Psoas muscle (tissue), 7 donors: ENCODE measurements at regions not wholly inside any gene's neighbourhood (a gene's known extent, or its start where the extent isn't known, plus 50 kb on each side); places are given as distances from the start of the nearest gene placed in this dataset.
A peak's percentile ranks its signal among the peaks of the same experiment; 100 is the strongest.

Source experiments
- ATAC-seq, 4 donors: fragments of 200-7000 bp; cut with Tn5 transposase; one replicate each; pipeline ENCODE4 v1.9.1; 2020; ENCODE audit warnings: moderate library complexity in 3 of 4, mild to moderate bottlenecking in 2 of 4
- DNase-seq, 2 donors: peaks; one replicate each; pipeline ENCODE4 v3.0.0-alpha.2; 2020
- H3K27ac ChIP-seq: fragments of 200-600 bp; one replicate; pipeline ENCODE4 v1.8.0; 2022
- H3K27me3 ChIP-seq, 3 donors: fragments of 200-600 bp in 1 of 3; one replicate each; pipeline versions ENCODE4 v1.6.1 to v1.8.0; 2013 to 2022; ENCODE audit warnings: low read length in 2 of 3, mild to moderate bottlenecking in 2 of 3, moderate library complexity in 1 of 3; ENCODE audit not compliant: insufficient read depth in 3 of 3
- H3K36me3 ChIP-seq, 2 donors: fragments of 200-600 bp in 1 of 2; one replicate each; pipeline versions ENCODE4 v1.6.1 to v1.8.0; 2013 to 2022; ENCODE audit warnings: low read depth in 1 of 2, mild to moderate bottlenecking in 1 of 2, moderate library complexity in 1 of 2; ENCODE audit not compliant: insufficient read depth in 1 of 2
- H3K4me1 ChIP-seq: fragments of 200-600 bp; one replicate; pipeline ENCODE4 v1.8.0; 2022
- H3K4me3 ChIP-seq: fragments of 200-600 bp; one replicate; pipeline ENCODE4 v1.8.0; 2022; ENCODE audit warnings: mild to moderate bottlenecking
- H3K9me3 ChIP-seq: fragments of 200-600 bp; one replicate; pipeline ENCODE4 v1.8.0; 2022
- WGBS, 3 donors: extraction: QIAGEN DNeasy Blood & Tissue Kit; methylation state at CpG; one replicate each; pipeline versions ENCODE4 v1.1.6 to v1.1.7; 2013; 5-methylcytosine and 5-hydroxymethylcytosine counted together
- intact Hi-C, 2 donors: fragments of 100-400 bp; cut with DNase I; formaldehyde crosslinking; loops; one replicate each; pipeline versions ENCODE4 v1.11.0 to v1.14.2; 2022
- TF ChIP-seq, protein P1 (sequence below): fragments of 200-600 bp; IDR thresholded peaks from one replicate; pipeline ENCODE4 v1.8.0; 2022; ENCODE audit warnings: antibody characterized with exemption
- donor health status: healthy with polysubstance abuse.
- donor health status: DM: no; HTN: no; CAD: no; lungs with moderate emphysema.
- donor health status: Bipolar disorder and iron deficiency.
- donor health status: healthy.
- donor health status: DM: yes; HTN: yes; CAD: no.
- donor health status: DM: no; HTN: no; CAD: no.
- donor health status: DM: yes; HTN: yes; CAD: no.

DNA sequence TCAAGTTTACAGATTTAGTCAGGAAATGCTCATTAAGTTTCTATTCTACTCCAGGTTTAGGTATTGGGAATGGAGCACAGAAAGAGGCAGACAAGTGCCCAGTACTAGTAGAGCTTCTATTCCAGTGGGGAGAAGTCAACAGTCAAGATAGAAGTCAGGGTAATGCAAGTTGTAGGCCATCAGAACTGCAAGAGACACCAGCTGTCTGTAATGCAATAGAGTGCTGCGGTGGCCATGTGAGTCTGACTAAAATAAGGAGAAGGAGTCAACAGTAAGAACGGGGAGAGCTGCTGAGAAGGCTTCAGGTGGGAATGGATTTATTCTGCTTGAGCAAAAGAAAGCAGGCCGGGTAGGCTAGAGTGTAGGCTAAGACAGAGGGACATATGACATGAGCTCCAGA is 515.0 kb downstream of the QKI start:
- Histone ChIP-seq H3K4me1 (peaks cover 3% of the 10 kb centered on the region), H3K27me3 (no peaks in the 10 kb centered on the region), H3K4me3 (no peak overlapping the region), H3K36me3 (no peaks in the 10 kb centered on the region), H3K27ac (no peak overlapping the region), H3K9me3 (no peaks in the 10 kb centered on the region)
- 57 to 91% (median 83%) methylated on average over 3 of the region's 3 CpGs for WGBS, 3 donors
- DNase-seq = no peak
- peak in 3 of 4 donors; percentile 39 to 88 (median 86) for ATAC-seq
- intact Hi-C loops = no loop called here
- TF ChIP-seq, protein P1, sequence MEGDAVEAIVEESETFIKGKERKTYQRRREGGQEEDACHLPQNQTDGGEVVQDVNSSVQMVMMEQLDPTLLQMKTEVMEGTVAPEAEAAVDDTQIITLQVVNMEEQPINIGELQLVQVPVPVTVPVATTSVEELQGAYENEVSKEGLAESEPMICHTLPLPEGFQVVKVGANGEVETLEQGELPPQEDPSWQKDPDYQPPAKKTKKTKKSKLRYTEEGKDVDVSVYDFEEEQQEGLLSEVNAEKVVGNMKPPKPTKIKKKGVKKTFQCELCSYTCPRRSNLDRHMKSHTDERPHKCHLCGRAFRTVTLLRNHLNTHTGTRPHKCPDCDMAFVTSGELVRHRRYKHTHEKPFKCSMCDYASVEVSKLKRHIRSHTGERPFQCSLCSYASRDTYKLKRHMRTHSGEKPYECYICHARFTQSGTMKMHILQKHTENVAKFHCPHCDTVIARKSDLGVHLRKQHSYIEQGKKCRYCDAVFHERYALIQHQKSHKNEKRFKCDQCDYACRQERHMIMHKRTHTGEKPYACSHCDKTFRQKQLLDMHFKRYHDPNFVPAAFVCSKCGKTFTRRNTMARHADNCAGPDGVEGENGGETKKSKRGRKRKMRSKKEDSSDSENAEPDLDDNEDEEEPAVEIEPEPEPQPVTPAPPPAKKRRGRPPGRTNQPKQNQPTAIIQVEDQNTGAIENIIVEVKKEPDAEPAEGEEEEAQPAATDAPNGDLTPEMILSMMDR = no peak

DNA sequence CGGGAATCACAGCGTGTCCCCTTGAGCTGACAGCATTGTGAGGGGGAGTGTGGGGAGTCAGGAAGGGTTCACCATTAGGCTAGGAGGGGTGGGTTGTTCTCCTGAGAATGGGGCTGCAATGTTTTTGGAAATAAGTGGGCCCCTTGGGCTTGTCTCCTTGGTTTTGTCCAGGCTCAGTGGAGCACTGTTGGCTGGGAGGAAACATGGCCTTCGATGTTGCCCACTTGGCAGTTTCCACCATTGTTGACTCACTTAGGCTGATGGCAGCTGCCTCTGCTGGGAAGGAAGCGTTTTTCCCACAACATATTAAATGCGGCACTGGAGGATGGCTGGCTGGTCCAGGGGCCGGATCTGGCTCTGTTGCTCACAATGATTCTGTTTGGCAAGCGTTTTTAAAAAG is 512.1 kb downstream of the QKI start:
- no peak overlapping the region for H3K4me3 ChIP-seq
- DNase-seq (peak; percentile 51 to 74), ATAC-seq (peak in 3 of 4 donors; percentile 27 to 54 (median 28))
- TF ChIP-seq, protein P1 = no peak
- H3K36me3 ChIP-seq = no peaks in the 10 kb centered on the region
- intact Hi-C loops = no loop called here
- no peaks in the 10 kb centered on the region for H3K9me3 ChIP-seq
- no peak overlapping the region for H3K27ac ChIP-seq
- H3K27me3 ChIP-seq = no peaks in the 10 kb centered on the region
- 46 to 61% (median 51%) methylated on average over 7 of the region's 7 CpGs for WGBS, 3 donors
- H3K4me1 ChIP-seq = peaks cover 6% of the 10 kb centered on the region

DNA sequence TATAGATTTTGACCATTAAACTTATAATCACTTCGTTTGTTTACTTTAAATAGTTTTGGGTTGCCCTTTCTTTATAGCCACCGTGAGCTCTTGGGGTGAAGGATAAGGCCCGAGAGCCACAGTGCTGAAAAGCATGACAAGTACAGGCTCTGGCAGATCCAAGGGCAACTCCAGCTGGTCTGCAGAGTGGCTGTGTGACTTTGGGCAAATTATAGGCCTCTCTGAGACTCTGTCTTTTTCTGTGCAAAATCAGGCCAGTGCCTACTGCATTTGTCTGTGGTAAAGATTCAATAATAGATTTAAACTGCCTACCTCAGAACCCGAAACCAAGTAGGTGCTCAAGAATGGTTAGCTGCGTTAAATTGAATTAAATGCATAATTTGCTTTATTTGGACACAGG is 511.3 kb downstream of the QKI start:
- 81 to 90% (median 82%) methylated on average over 5 of the region's 5 CpGs for WGBS, 3 donors
- DNase-seq = no peak
- H3K4me3 ChIP-seq = no peak overlapping the region
- peaks cover 6% of the 10 kb centered on the region for H3K4me1 ChIP-seq
- H3K9me3 ChIP-seq = no peaks in the 10 kb centered on the region
- H3K36me3 ChIP-seq = no peaks in the 10 kb centered on the region
- intact Hi-C loops = no loop called here
- no peak overlapping the region for H3K27ac ChIP-seq
- no peak for ATAC-seq
- H3K27me3 ChIP-seq = no peaks in the 10 kb centered on the region
- TF ChIP-seq, protein P1 = no peak

DNA sequence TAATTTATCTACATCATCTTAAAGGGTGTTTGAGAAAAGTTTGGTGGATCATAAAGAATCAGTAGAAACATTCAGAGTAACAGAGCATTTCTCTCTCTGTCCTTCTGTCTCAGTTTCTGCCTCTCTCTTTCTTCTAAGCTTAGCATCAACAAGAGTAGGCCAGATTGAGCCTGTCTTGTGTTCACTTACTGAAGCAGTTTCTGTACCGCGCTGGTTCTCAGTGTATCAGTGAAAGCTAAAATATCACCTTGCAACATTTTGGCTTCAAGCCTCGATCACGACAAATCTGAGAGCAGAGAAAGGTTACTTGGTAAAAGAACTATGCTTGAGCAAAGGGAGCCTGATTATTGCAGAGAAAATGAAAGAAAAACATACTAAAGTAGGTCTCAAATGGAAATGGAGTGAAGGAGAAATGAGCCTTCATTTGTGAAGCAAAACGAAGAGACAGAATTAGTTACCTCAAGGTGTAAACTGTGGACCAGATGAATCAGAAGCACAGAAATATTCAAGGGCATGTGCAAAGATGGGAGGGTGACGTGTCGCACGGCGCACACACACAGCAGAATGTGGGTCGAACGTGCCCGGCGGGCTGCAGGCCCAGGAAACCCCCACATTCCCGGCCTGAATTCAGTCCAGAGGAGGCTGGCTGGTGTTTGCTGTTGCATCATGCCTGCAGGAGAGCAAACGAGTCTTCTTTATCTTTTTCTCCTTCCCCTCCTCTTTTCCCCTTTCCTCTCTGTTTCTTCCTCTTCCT is 509.3 kb downstream of the QKI start:
- DNase-seq (peak; percentile 22 to 89), ATAC-seq (peak; percentile 76 to 98 (median 96))
- peak overlapping the region; percentile 77 for H3K27ac ChIP-seq
- H3K9me3 ChIP-seq = no peaks in the 10 kb centered on the region
- no peaks in the 10 kb centered on the region for H3K36me3 ChIP-seq
- TF ChIP-seq, protein P1 = no peak
- H3K27me3 ChIP-seq = no peaks in the 10 kb centered on the region
- H3K4me3 ChIP-seq = peak overlapping the region; percentile 48
- H3K4me1 ChIP-seq = peaks cover 6% of the 10 kb centered on the region
- 34 to 42% (median 41%) methylated on average over 15 of the region's 15 CpGs for WGBS, 3 donors
- intact Hi-C loops = no loop called here

DNA sequence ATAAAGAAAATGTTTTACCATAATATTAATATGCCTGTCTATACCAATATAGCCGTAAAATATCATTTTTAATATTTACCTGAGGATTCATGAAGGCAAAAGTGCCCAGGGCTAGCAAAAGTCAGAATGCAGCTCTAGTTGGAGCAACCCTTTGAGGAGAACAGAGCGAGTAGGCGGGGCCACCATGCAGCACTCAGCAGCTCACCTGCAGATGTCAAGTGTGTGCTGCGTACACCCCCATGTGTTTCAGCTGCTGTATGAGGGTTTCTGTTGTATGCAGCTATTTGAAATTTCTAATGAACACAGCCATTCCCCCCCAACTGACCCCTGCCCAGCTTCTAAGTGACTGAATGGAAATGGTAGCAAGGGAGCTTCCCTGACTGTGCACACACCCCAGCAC is 508.0 kb downstream of the QKI start:
- TF ChIP-seq, protein P1 = no peak
- 98 to 99% (median 98%) methylated on average over 4 of the region's 4 CpGs for WGBS, 3 donors

More for the DNA sequence above, 508.0 kb downstream of the QKI start:
- Histone ChIP-seq H3K4me3 (no peak overlapping the region), H3K27me3 (no peaks in the 10 kb centered on the region), H3K4me1 (peaks cover 6% of the 10 kb centered on the region), H3K9me3 (no peaks in the 10 kb centered on the region), H3K36me3 (no peaks in the 10 kb centered on the region), H3K27ac (no peak overlapping the region)
- intact Hi-C loops = no loop called here
- ATAC-seq (no peak), DNase-seq (no peak)
